ENCODE measurements at regions not wholly inside any gene's neighbourhood (a gene's known extent, or its start where the extent isn't known, plus 50 kb on each side); places are given as distances from the start of the nearest gene placed in this dataset.

- no peaks in the 10 kb centered on the region for H3K23me2 ChIP-seq (ENCODE audit: low read depth, low read length)
- H3K79me2 ChIP-seq (ENCODE audit: control insufficient read depth in 1 of 2, insufficient read depth in 2 of 2, low read length in 2 of 2), result no peaks in the 10 kb centered on the region
- no peak overlapping the region for H3K56ac ChIP-seq (replicated peaks; ENCODE audit: insufficient read length, low read depth, low read length)
- no peak for TF ChIP-seq TAF7 (optimal IDR thresholded peaks at IDR 0.05; ENCODE audit: borderline replicate concordance, low read depth, low read length)
- H3K27me3 ChIP-seq (replicated peaks in 1 of 4; ENCODE audit: control insufficient read depth in 3 of 4, extremely low read depth in 1 of 4, insufficient read depth in 3 of 4, low read length in 3 of 4), result no peaks in the 10 kb centered on the region
- no peak overlapping the region for H2BK15ac ChIP-seq (ENCODE audit: low read length)
- no peak overlapping the region for H2BK12ac ChIP-seq (ENCODE audit: low read depth, low read length)
- H3K79me1 ChIP-seq (ENCODE audit: low read depth, low read length), result no peaks in the 10 kb centered on the region
- H3K36me3 ChIP-seq (ENCODE audit: control insufficient read depth in 2 of 4, insufficient read depth in 4 of 4, low read length in 3 of 4), result no peaks in the 10 kb centered on the region; a peak in 1 of 8 replicates
- H2BK120ac ChIP-seq (replicated peaks; ENCODE audit: low read depth, low read length), result no peak overlapping the region
- H4K91ac ChIP-seq (replicated peaks; ENCODE audit: insufficient read length, low read length), result no peak overlapping the region
- peaks cover 7 to 14% of the 10 kb centered on the region in 2 experiments; a peak in 3 of 4 replicates for H3K9me3 ChIP-seq (ENCODE audit: insufficient read depth in 2 of 2, low read depth in 1 of 2, low read length in 1 of 2)
- H2BK5ac ChIP-seq (ENCODE audit: low read depth, low read length), result no peak overlapping the region
- H3K4me1 ChIP-seq (replicated peaks in 1 of 4; ENCODE audit: control insufficient read depth in 3 of 4, insufficient read depth in 4 of 4, low read length in 3 of 4), result no peaks in the 10 kb centered on the region
- 87% methylated on average over 1 of the region's 1 CpG; no CpG with 5 or more reads in 1 of the 2 experiments for WGBS, 2 experiments (ENCODE audit: extremely low coverage in 1 of 2, insufficient coverage in 1 of 2, insufficient read length in 1 of 2, insufficient replicate concordance in 2 of 2, low coverage in 1 of 2, low lambda C conversion rate in 2 of 2, missing lambda C conversion rate in 1 of 2)
- H3K4me2 ChIP-seq (ENCODE audit: insufficient read depth in 1 of 2, low read depth in 2 of 2, low read length in 2 of 2), result no peak overlapping the region
- H3K14ac ChIP-seq (ENCODE audit: insufficient read length), result no peak overlapping the region
- no peak overlapping the region for H3K27ac ChIP-seq (ENCODE audit: low read depth, low read length)
- no peak overlapping the region for H3K9ac ChIP-seq (replicated peaks in 1 of 4; ENCODE audit: extremely low read depth in 1 of 4, low read depth in 3 of 4, low read length in 3 of 4)
- no peak overlapping the region for H3K18ac ChIP-seq (ENCODE audit: extremely low read depth, low read length)
- no peak for FAIRE-seq
- no peak overlapping the region for H3K4me3 ChIP-seq (ENCODE audit: extremely low read depth in 1 of 4, insufficient read depth in 2 of 4, low read depth in 3 of 4, low read length in 4 of 4)
- H3K4ac ChIP-seq (replicated peaks; ENCODE audit: insufficient read length, low read depth, low read length), result no peak overlapping the region
- no peak overlapping the region for H2BK20ac ChIP-seq (ENCODE audit: low read length)
- H3K23ac ChIP-seq (ENCODE audit: insufficient read length), result no peak overlapping the region
- H4K20me1 ChIP-seq (replicated peaks in 1 of 2; ENCODE audit: control insufficient read depth in 1 of 2, insufficient read depth in 2 of 2, low read length in 2 of 2), result no peaks in the 10 kb centered on the region
- ChIA-PET CTCF (ENCODE audit: partially characterized antibody) (no interaction called here), POLR2A (ENCODE audit: partially characterized antibody) (no interaction called here)
- no peak overlapping the region for H2AK5ac ChIP-seq (ENCODE audit: low read depth, low read length)
- no peak overlapping the region for H4K5ac ChIP-seq (ENCODE audit: insufficient read length, low read depth, low read length)
- H4K8ac ChIP-seq (ENCODE audit: extremely low read depth, insufficient read depth, low read length), result no peak overlapping the region
- H2AFZ ChIP-seq (ENCODE audit: low read length), result no peak overlapping the region
- no peak for DNase-seq (ENCODE audit: low read depth in 1 of 2, low spot score in 2 of 2)
Measured at GRCh38 chr7:15049157-15049556, 146.6 kb upstream of the DGKB start.
